Erythroblast (primary cell): ENCODE measurements at regions not wholly inside any gene's neighbourhood (a gene's known extent, or its start where the extent isn't known, plus 50 kb on each side); places are given as distances from the start of the nearest gene placed in this dataset.
"Not testable (repeated sequence)": the region's sequence is repeated elsewhere in the genome, so short reads cannot be mapped to it uniquely, and the experiment has no call there.

Experiments used
- DNase-seq, 2 experiments: peaks; one replicate each; lab custom pipeline; 2025; lab: John Stamatoyannopoulos, UW
- GATA1 ChIP-seq: IDR thresholded peaks from 2 replicates; pipeline ENCODE4 v1.6.1; 2011; ENCODE audit warnings: low read depth, mild to moderate bottlenecking, control low read depth, low read length, moderate library complexity
- POLR2A ChIP-seq: IDR thresholded peaks from 2 replicates; pipeline ENCODE4 v1.6.1; 2011; ENCODE audit warnings: mild to moderate bottlenecking, low read length

DNA sequence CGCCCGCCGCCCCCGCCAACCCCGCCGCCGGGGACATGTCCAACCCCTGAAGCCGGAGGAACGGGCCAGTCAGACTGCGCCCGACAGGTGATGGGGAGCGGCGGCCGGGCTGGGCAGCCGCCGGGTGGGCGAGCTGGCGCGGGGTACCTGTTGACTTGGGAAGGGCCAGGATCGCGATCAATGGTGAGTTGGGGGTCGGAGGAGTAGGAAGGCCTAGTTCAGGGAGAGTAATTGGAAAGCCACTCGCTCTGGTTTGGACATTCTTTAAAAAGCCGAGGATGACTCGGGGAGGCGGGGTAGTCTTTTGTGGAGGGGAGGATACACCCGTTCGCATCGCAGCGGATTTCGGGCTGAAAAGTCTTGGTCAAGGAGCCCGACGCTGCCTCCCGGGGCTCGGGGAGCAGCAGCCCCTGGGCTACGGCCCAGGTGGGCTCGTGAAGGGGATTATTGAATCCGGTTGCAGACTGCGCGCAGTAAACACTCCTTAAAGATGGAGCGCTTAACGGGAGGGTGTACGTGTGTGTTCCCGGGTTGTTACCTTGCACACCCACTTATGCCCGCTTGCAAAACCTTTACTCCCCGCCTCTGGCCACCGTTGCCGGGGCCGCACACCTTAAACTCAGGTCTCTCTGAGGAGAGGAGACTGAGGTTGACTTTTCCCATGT, 123.8 kb downstream of the GOSR1 start:
- DNase-seq = peak in 1 of 2 experiments; percentile 40
- TF ChIP-seq GATA1 (no peak), POLR2A (no peak)

GRCh38 chr17:30600060-30600829, 123.0 kb downstream of the GOSR1 start:
- peak; percentile 78 to 80 for DNase-seq
- TF ChIP-seq GATA1 = no peak
- peak; percentile 70 for TF ChIP-seq POLR2A

DNA sequence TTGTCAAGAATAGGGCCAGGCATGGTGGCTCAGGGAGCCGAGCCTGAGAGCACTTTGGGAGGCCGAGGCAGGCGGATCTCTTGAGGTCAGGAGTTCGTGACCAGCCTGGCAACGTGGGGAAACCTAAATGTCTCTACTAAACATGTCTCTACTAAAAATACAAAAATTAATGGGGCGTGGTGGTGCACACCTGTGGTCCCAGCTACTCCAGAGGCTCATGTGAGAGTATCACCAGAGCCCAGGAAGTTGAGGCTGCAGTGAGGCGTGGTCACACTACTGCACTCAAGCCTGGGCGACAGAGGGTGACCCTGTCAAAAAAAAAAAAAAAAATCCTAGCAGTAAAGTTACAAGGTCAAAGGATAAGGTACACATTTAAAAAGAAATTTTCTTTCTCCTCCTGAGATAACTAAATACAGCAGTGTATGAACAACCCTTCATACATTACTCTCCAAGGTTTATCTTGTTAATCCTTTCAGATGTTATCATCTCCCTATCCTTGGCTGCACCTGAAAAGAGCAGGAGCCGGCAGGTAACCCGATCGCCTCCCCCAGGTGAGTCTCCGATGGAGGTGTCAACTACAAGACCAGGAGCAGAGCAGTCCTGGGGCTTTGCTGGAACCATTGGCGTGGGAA, 122.3 kb downstream of the GOSR1 start:
- TF ChIP-seq POLR2A = no peak
- TF ChIP-seq GATA1 = no peak
- DNase-seq = no peak

GRCh38 chr17:30597776-30598288, 120.6 kb downstream of the GOSR1 start:
- no peak for DNase-seq
- TF ChIP-seq POLR2A = no peak
- TF ChIP-seq GATA1 = no peak

DNA sequence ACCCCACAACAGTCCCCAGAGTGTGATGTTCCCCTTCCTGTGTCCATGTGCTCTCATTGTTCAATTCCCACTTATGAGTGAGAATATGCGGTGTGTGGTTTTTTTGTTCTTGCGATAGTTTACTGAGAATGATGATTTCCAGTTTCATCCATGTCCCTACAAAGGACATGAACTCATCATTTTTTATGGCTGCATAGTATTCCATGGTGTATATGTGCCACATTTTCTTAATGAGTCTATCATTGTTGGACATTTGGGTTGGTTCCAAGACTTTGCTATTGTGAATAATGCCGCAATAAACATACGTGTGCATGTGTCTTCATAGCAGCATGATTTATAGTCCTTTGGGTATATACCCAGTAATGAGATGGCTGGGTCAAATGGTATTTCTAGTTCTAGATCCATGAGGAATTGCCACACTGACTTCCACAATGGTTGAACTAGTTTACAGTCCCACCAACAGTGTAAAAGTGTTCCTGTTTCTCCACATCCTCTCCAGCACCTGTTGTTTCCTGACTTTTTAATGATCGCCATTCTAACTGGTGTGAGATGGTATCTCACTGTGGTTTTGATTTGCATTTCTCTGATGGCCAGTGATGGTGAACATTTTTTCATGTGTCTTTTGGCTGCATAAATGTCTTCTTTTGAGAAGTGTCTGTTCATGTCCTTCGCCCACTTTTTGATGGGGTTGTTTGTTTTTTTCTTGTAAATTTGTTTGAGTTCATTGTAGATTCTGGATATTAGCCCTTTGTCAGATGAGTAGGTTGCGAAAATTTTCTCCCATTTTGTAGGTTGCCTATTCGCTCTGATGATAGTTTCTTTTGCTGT, 120.0 kb downstream of the GOSR1 start:
- not testable (repeated sequence) for DNase-seq

DNA sequence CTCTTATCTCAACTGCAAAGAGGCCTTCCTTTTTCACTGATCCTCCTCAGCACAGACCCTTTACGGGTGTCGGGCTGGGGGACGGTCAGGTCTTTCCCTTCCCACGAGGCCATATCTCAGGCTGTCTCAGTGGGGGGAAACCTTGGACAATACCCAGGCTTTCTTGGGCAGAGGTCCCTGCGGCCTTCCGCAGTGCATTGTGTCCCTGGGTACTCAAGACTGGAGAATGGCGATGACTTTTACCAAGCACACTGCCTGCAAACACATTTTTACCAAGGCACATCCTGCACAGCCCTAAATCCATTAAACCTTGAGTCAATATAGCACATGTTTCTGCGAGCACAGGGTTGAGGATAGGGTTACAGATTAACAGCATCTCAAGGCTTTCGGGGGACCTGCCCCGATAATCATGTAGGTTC, 117.8 kb downstream of the GOSR1 start:
- not testable (repeated sequence) for DNase-seq

DNA sequence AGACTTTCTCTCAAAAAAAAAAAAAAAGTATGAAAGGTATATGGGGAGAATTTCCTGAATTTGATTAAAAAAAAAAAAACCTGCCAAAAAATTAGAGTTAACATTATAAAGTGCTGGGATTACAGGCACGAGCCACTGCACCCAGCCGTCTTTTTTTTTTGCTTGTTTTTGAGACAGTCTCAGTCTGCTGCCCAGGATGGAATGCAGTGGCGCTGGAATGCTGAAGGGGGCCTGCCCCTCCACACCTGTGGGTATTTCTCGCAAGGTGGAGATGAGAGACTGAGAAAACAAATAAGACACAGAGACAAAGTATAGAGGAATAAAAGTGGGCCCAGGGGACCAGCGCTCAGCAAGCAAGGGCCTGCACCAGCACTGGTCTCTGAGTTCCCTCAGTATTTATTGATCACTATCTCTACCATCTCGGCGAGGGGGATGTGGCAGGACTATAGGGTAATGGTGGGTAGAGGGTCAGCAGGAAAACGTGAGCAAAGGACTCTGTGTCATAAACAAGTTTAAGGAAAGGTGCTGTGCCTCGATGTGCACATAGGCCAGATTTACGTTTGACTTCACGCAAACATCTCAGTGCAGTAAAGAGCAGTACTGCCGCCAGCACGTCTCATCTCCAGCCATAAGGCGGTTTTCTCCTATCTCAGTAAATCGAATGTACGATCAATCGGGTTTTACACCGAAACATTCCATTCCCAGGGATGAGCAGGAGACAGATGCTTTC, 117.2 kb downstream of the GOSR1 start:
- no peak for TF ChIP-seq POLR2A
- TF ChIP-seq GATA1 = no peak
- DNase-seq = no peak

GRCh38 chr17:30590081-30590733, 113.0 kb downstream of the GOSR1 start:
- DNase-seq = no peak
- TF ChIP-seq GATA1 (no peak), POLR2A (no peak)

- TF ChIP-seq POLR2A (no peak), GATA1 (no peak)
- no peak for DNase-seq
Measured at GRCh38 chr17:30589431-30589830, 112.2 kb downstream of the GOSR1 start.

DNA sequence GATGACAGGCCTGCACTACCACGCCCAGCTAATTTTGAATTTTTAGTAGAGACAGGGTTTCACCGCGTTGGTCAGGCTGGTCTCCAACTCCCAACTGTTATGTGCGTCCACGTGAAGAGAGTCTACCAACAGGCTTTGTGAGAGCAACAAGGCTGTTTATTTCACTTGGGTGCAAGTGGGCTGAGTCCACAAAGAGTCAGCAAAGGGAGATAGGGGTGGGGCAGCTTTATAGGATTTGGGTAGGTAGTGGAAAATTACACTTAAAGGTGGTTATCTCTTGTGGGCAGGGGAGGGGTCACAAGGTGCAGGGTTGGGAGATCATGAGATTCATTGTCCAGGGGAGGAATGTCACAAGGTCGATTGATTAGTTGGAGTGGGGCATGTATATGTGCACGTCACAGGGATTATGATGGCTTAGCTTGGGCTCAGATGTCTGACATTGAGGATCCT, 111.6 kb downstream of the GOSR1 start:
- TF ChIP-seq GATA1 = no peak
- no peak for TF ChIP-seq POLR2A
- no peak for DNase-seq

GRCh38 chr17:30586818-30587595, 109.8 kb downstream of the GOSR1 start:
- no peak for TF ChIP-seq GATA1
- TF ChIP-seq POLR2A = no peak
- DNase-seq = no peak

DNA sequence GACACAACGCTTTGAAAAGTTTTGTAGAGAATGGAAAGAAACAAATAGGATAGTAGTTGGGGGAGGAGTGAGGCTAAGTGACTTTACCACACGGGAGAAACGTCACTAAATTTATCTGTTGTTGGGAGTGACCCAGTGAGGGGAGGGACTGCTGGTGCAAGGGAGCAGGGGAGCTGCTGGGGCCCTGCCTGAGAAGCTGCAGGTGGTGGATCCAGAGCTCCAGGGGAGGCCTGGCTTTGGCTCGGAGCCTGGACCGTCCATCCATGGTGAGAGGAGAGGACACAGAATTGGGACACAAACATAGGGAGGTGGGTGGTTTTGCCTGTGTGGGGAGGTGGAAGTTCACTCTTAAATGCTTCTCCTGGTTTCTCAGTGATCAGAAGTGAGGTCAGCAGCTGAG, 107.6 kb downstream of the GOSR1 start:
- no peak for DNase-seq
- no peak for TF ChIP-seq GATA1
- TF ChIP-seq POLR2A = no peak
